Progenitor cell of endocrine pancreas (in vitro differentiated cells): ENCODE measurements at regions not wholly inside any gene's neighbourhood (a gene's known extent, or its start where the extent isn't known, plus 50 kb on each side); places are given as distances from the start of the nearest gene placed in this dataset.
A peak's percentile ranks its signal among the peaks of the same experiment; 100 is the strongest.

Experiments used
- DNase-seq: peaks from one replicate; pipeline ENCODE4 v3.0.0; 2021; ENCODE audit warnings: low spot score; ENCODE audit not compliant: unreplicated experiment
- H3K27ac Mint-ChIP-seq: 2 replicates; pipeline ENCODE4 v1.8.0; 2021; ENCODE audit warnings: mild to moderate bottlenecking, moderate library complexity, mixed read lengths
- H3K27me3 Mint-ChIP-seq: 2 replicates; pipeline ENCODE4 v1.8.0; 2021; ENCODE audit warnings: mixed read lengths
- H3K36me3 Mint-ChIP-seq: 2 replicates; pipeline ENCODE4 v1.8.0; 2022; ENCODE audit warnings: mixed read lengths; ENCODE audit not compliant: insufficient read depth
- H3K4me1 Mint-ChIP-seq: 2 replicates; pipeline ENCODE4 v1.8.0; 2021; ENCODE audit warnings: low read depth, mixed read lengths
- H3K4me3 Mint-ChIP-seq: 2 replicates; pipeline ENCODE4 v1.8.0; 2021; ENCODE audit warnings: low read depth, mild to moderate bottlenecking, moderate library complexity, mixed read lengths
- H3K9me3 Mint-ChIP-seq: 2 replicates; pipeline ENCODE4 v1.8.0; 2021; ENCODE audit warnings: low read depth, mixed read lengths
- TF ChIP-seq, protein P1 (sequence below): fragments of 200-600 bp; sonication (generic); IDR thresholded peaks from one replicate; pipeline ENCODE4 v1.5.0; 2021; ENCODE audit warnings: antibody characterized with exemption, mild to moderate bottlenecking; ENCODE audit not compliant: unreplicated experiment

DNA sequence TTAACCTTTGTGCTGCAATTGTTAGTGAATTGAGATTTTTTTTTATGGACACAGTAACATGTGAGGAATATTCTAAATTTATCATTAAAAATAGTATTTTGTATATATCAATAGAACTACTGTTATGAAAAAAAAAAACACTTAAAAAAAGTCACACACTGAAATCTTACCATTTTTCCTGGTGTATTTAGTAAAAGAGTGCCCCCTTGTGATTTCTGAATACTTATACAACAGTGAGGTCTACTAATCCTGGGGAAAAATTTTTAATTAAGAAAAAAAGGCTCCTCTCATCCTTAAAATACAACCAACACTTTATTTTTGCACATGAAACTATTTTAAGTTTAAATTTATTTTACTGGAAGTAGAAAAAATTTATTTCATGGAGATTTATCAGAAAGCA is 56.4 kb upstream of the SPOCK3 start:
- peaks cover 17% of the 10 kb centered on the region for H3K9me3 Mint-ChIP-seq
- DNase-seq: no peak
- peaks cover 4% of the 10 kb centered on the region for H3K36me3 Mint-ChIP-seq
- H3K4me1 Mint-ChIP-seq: no peaks in the 10 kb centered on the region
- H3K27me3 Mint-ChIP-seq: no peaks in the 10 kb centered on the region
- no peak overlapping the region for H3K27ac Mint-ChIP-seq
- TF ChIP-seq, protein P1, sequence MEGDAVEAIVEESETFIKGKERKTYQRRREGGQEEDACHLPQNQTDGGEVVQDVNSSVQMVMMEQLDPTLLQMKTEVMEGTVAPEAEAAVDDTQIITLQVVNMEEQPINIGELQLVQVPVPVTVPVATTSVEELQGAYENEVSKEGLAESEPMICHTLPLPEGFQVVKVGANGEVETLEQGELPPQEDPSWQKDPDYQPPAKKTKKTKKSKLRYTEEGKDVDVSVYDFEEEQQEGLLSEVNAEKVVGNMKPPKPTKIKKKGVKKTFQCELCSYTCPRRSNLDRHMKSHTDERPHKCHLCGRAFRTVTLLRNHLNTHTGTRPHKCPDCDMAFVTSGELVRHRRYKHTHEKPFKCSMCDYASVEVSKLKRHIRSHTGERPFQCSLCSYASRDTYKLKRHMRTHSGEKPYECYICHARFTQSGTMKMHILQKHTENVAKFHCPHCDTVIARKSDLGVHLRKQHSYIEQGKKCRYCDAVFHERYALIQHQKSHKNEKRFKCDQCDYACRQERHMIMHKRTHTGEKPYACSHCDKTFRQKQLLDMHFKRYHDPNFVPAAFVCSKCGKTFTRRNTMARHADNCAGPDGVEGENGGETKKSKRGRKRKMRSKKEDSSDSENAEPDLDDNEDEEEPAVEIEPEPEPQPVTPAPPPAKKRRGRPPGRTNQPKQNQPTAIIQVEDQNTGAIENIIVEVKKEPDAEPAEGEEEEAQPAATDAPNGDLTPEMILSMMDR: peak; percentile 67
- H3K4me3 Mint-ChIP-seq: no peak overlapping the region

DNA sequence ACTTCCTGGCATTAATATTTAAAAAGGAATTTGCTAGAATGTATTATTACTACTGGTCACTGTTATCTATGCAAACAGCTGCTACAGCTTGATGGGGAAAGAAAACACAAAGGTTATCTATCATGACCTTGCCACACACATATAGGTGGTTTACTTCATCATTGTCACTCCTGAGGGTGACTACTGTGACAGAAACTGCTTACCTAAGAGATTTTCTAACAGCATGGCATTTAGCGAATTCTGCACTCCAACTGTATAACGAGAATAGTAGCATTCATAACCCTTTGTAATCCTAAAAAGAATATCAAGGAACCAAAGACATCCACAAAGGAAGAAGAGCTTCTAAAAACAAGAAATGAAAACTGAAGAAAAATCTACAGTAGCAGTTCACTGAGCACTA is 74.6 kb upstream of the SPOCK3 start:
- no peaks in the 10 kb centered on the region for H3K36me3 Mint-ChIP-seq
- H3K9me3 Mint-ChIP-seq: peaks cover 2% of the 10 kb centered on the region
- H3K4me1 Mint-ChIP-seq: peaks cover 13% of the 10 kb centered on the region
- TF ChIP-seq, protein P1: no peak
- H3K4me3 Mint-ChIP-seq: no peak overlapping the region
- H3K27ac Mint-ChIP-seq: no peak overlapping the region
- H3K27me3 Mint-ChIP-seq: peaks cover 56% of the 10 kb centered on the region
- no peak for DNase-seq

GRCh38 chr4:167321299-167321698 is 87.0 kb upstream of the SPOCK3 start:
- Mint-ChIP-seq H3K27me3 (peaks cover 26% of the 10 kb centered on the region), H3K9me3 (no peaks in the 10 kb centered on the region), H3K4me3 (no peak overlapping the region), H3K4me1 (no peaks in the 10 kb centered on the region), H3K36me3 (no peaks in the 10 kb centered on the region), H3K27ac (no peak overlapping the region)
- TF ChIP-seq, protein P1: no peak
- no peak for DNase-seq

- Mint-ChIP-seq H3K27me3 (no peaks in the 10 kb centered on the region), H3K4me3 (no peak overlapping the region), H3K27ac (no peak overlapping the region), H3K4me1 (no peaks in the 10 kb centered on the region), H3K36me3 (no peaks in the 10 kb centered on the region), H3K9me3 (peaks cover 9% of the 10 kb centered on the region)
- DNase-seq: no peak
- TF ChIP-seq, protein P1: no peak
Measured at GRCh38 chr4:167339781-167340180, 105.5 kb upstream of the SPOCK3 start.

DNA sequence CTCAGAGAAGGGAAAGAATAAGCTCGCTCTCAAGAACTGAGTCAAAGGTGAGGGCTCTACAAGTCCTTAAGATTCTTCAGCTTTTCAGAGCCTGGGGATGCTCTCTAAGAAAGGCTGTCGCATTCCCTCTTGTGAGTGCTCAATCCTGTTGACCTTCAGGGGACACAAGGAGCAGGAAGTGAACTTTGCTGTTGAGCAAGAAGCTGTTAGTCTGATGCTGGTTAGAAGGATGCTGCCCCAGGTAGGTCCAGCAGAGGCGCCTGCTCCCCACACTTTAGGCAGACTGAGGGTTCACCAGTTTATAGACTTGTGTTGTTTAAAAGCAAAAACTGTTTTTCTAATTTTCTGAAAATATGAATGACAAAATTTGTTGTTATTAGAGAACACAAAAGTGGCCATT is 125.4 kb upstream of the SPOCK3 start:
- Mint-ChIP-seq H3K27me3 (no peaks in the 10 kb centered on the region), H3K9me3 (no peaks in the 10 kb centered on the region)
- no peak for DNase-seq

More for the DNA sequence above, 125.4 kb upstream of the SPOCK3 start:
- Mint-ChIP-seq H3K27ac (no peak overlapping the region), H3K4me3 (no peak overlapping the region), H3K4me1 (no peaks in the 10 kb centered on the region), H3K36me3 (no peaks in the 10 kb centered on the region)
- TF ChIP-seq, protein P1: no peak
